Psoas muscle (tissue), 7 donors: ENCODE measurements at regions not wholly inside any gene's neighbourhood (a gene's known extent, or its start where the extent isn't known, plus 50 kb on each side); places are given as distances from the start of the nearest gene placed in this dataset.

Source experiments
- ATAC-seq, 4 donors: fragments of 200-7000 bp; cut with Tn5 transposase; one replicate each; pipeline ENCODE4 v1.9.1; 2020; ENCODE audit warnings: moderate library complexity in 3 of 4, mild to moderate bottlenecking in 2 of 4
- DNase-seq, 2 donors: peaks; one replicate each; pipeline ENCODE4 v3.0.0-alpha.2; 2020
- H3K27ac ChIP-seq: fragments of 200-600 bp; one replicate; pipeline ENCODE4 v1.8.0; 2022
- H3K27me3 ChIP-seq, 3 donors: fragments of 200-600 bp in 1 of 3; one replicate each; pipeline versions ENCODE4 v1.6.1 to v1.8.0; 2013 to 2022; ENCODE audit warnings: low read length in 2 of 3, mild to moderate bottlenecking in 2 of 3, moderate library complexity in 1 of 3; ENCODE audit not compliant: insufficient read depth in 3 of 3
- H3K36me3 ChIP-seq, 2 donors: fragments of 200-600 bp in 1 of 2; one replicate each; pipeline versions ENCODE4 v1.6.1 to v1.8.0; 2013 to 2022; ENCODE audit warnings: low read depth in 1 of 2, mild to moderate bottlenecking in 1 of 2, moderate library complexity in 1 of 2; ENCODE audit not compliant: insufficient read depth in 1 of 2
- H3K4me1 ChIP-seq: fragments of 200-600 bp; one replicate; pipeline ENCODE4 v1.8.0; 2022
- H3K4me3 ChIP-seq: fragments of 200-600 bp; one replicate; pipeline ENCODE4 v1.8.0; 2022; ENCODE audit warnings: mild to moderate bottlenecking
- H3K9me3 ChIP-seq: fragments of 200-600 bp; one replicate; pipeline ENCODE4 v1.8.0; 2022
- WGBS, 3 donors: extraction: QIAGEN DNeasy Blood & Tissue Kit; methylation state at CpG; one replicate each; pipeline versions ENCODE4 v1.1.6 to v1.1.7; 2013; 5-methylcytosine and 5-hydroxymethylcytosine counted together
- intact Hi-C, 2 donors: fragments of 100-400 bp; cut with DNase I; formaldehyde crosslinking; loops; one replicate each; pipeline versions ENCODE4 v1.11.0 to v1.14.2; 2022
- TF ChIP-seq, protein P1 (sequence below): fragments of 200-600 bp; IDR thresholded peaks from one replicate; pipeline ENCODE4 v1.8.0; 2022; ENCODE audit warnings: antibody characterized with exemption
- donor health status: healthy with polysubstance abuse.
- donor health status: DM: no; HTN: no; CAD: no; lungs with moderate emphysema.
- donor health status: Bipolar disorder and iron deficiency.
- donor health status: healthy.
- donor health status: DM: yes; HTN: yes; CAD: no.
- donor health status: DM: no; HTN: no; CAD: no.
- donor health status: DM: yes; HTN: yes; CAD: no.

DNA sequence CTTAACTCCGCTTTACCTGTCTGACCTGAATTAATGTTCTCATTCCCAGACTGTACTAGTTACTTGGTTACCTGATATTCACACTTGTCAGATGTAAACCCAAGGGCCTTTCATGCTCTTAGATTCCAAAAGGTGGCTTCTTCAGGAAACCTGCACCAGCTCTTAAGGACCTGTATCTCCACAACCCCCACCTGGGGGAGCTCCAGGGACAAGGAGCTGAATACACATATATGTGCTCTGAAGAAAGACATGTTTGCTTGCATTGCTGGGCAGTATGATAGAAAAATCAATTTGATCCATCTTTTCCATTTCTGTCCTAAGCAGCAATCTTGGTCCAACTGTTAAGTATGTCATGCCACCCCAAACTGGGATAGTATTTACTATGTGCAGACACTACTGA, 64.8 kb upstream of the POU3F2 start:
- ATAC-seq (no peak), DNase-seq (no peak)
- TF ChIP-seq, protein P1, sequence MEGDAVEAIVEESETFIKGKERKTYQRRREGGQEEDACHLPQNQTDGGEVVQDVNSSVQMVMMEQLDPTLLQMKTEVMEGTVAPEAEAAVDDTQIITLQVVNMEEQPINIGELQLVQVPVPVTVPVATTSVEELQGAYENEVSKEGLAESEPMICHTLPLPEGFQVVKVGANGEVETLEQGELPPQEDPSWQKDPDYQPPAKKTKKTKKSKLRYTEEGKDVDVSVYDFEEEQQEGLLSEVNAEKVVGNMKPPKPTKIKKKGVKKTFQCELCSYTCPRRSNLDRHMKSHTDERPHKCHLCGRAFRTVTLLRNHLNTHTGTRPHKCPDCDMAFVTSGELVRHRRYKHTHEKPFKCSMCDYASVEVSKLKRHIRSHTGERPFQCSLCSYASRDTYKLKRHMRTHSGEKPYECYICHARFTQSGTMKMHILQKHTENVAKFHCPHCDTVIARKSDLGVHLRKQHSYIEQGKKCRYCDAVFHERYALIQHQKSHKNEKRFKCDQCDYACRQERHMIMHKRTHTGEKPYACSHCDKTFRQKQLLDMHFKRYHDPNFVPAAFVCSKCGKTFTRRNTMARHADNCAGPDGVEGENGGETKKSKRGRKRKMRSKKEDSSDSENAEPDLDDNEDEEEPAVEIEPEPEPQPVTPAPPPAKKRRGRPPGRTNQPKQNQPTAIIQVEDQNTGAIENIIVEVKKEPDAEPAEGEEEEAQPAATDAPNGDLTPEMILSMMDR: no peak
- WGBS, 3 donors: 85 to 96% (median 86%) methylated on average over 1 of the region's 1 CpG
- intact Hi-C loops: no loop called here
- Histone ChIP-seq H3K9me3 (no peaks in the 10 kb centered on the region), H3K4me3 (no peak overlapping the region), H3K36me3 (no peaks in the 10 kb centered on the region), H3K27me3 (peaks cover 0 to 5% (median 2%) of the 10 kb centered on the region in 3 donors), H3K4me1 (no peaks in the 10 kb centered on the region), H3K27ac (no peak overlapping the region)

DNA sequence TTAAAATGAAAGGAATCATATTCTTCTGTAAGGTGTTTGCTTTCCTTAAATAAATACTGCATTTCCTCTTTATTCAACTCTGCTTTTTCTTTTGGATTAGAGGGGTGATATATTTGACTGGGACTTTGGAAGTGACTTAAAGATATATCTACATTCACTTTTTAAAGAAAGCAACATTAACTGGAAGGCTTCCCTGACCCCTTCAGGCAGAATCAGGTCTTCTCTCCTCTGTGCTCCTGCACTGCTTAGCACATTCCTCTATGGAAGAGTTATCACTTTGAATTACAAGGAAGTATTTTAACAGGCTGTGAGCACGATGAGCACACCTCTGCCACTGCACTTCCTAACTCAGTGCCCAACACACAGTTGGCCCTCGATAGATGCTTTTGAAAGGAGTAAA, 59.2 kb upstream of the POU3F2 start:
- intact Hi-C loops: no loop called here
- 21 to 33% (median 26%) methylated on average over 2 of the region's 2 CpGs for WGBS, 3 donors
- no peak for ATAC-seq
- H3K4me3 ChIP-seq: no peak overlapping the region
- TF ChIP-seq, protein P1: no peak
- H3K27ac ChIP-seq: no peak overlapping the region
- H3K36me3 ChIP-seq: no peaks in the 10 kb centered on the region
- H3K4me1 ChIP-seq: no peaks in the 10 kb centered on the region
- H3K27me3 ChIP-seq: peaks cover 0 to 7% (median 0%) of the 10 kb centered on the region in 3 donors
- DNase-seq: no peak
- H3K9me3 ChIP-seq: no peaks in the 10 kb centered on the region

DNA sequence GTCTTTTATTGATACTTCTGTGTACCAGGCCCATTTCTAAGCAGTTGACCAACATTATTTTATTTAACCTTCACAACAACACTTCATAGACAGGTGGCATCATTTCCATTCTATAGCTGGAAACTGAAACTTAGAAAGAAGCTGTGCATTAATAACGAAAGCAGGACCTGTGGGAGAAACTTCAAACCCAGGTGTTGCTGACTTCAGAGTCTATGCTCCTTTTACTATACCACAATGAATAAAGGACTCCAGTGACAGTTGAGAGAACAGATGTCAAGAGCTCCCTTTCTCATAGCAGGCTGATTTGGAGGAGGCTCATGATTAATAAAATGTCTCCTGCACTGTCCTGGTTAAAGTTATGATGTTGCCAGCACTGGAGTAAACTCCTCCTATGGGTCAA, 56.6 kb upstream of the POU3F2 start:
- TF ChIP-seq, protein P1: no peak
- Histone ChIP-seq H3K27me3 (peaks cover 0 to 7% (median 0%) of the 10 kb centered on the region in 3 donors), H3K36me3 (no peaks in the 10 kb centered on the region), H3K9me3 (no peaks in the 10 kb centered on the region), H3K27ac (no peak overlapping the region), H3K4me3 (no peak overlapping the region), H3K4me1 (no peaks in the 10 kb centered on the region)
- WGBS, 3 donors: 71 to 74% (median 74%) methylated on average over 1 of the region's 1 CpG
- intact Hi-C loops: no loop called here
- DNase-seq (no peak), ATAC-seq (no peak)

DNA sequence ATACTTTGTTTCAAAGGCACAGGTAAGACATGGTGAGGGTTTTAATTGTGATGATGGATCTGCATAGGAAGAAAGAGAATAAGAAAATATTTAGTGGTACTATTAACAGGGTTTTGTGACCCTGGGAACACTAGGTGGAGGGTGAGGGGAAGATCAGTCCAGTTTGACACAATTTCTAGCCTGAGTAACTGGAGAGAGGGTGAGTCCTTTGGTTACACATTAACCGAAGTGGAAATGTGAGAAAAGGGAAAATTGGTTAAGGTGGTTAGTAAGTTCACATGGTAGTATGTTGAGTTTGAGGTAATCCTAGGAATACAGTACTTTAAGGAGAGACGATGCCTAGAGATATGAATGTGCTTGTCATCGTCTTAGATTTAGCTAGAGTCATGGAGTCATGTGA, 54.8 kb upstream of the POU3F2 start:
- no peaks in the 10 kb centered on the region for H3K36me3 ChIP-seq
- ATAC-seq (no peak), DNase-seq (no peak)
- no peaks in the 10 kb centered on the region for H3K9me3 ChIP-seq
- no peaks in the 10 kb centered on the region for H3K4me1 ChIP-seq
- H3K27ac ChIP-seq: no peak overlapping the region
- peaks cover 0 to 7% (median 3%) of the 10 kb centered on the region in 3 donors for H3K27me3 ChIP-seq
- intact Hi-C loops: no loop called here
- WGBS, 3 donors: 70 to 80% (median 73%) methylated on average over 3 of the region's 3 CpGs
- H3K4me3 ChIP-seq: no peak overlapping the region
- TF ChIP-seq, protein P1: no peak

DNA sequence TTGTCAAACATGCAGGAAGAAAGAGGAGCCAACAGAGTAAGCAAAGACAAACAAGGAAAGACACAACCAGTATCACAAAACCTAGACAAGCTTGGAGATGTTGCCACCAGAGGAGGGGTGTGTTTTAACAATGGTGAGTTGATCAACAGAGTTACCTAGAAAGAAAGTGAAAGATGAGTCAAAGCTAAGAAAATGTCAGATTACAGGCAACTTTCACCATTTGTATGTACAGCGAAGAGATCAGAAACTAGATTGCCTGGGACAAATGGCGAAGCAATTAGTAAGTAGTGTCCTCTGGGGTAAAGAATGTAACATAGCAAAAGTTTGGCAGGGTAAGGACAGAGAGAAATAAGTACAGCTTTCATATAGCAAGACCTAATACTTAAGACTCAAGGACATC, 51.6 kb upstream of the POU3F2 start:
- TF ChIP-seq, protein P1: no peak
- no peaks in the 10 kb centered on the region for H3K36me3 ChIP-seq
- ATAC-seq: no peak
- no peaks in the 10 kb centered on the region for H3K9me3 ChIP-seq
- no peak for DNase-seq
- intact Hi-C loops: no loop called here
- no peak overlapping the region for H3K27ac ChIP-seq
- H3K4me3 ChIP-seq: no peak overlapping the region
- H3K27me3 ChIP-seq: peaks cover 2 to 27% (median 13%) of the 10 kb centered on the region in 3 donors
- no peaks in the 10 kb centered on the region for H3K4me1 ChIP-seq
- 55 to 79% (median 59%) methylated on average over 2 of the region's 2 CpGs for WGBS, 3 donors
